Vagina (tissue), 2 donors: ENCODE measurements at regions not wholly inside any gene's neighbourhood (a gene's known extent, or its start where the extent isn't known, plus 50 kb on each side); places are given as distances from the start of the nearest gene placed in this dataset.

Experiments
- POLR2A ChIP-seq, 2 donors: fragments of 450-650 bp; IDR thresholded peaks; one replicate each; pipeline ENCODE4 v1.6.1; 2017; ENCODE audit warnings: antibody characterized with exemption in 2 of 2, mild to moderate bottlenecking in 2 of 2, moderate library complexity in 2 of 2
- POLR2AphosphoS5 ChIP-seq, 2 donors: sonication (generic); formaldehyde crosslinking; IDR thresholded peaks; one replicate each; pipeline ENCODE4 v1.9.0; 2017; ENCODE audit warnings: antibody characterized with exemption in 2 of 2, mild to moderate bottlenecking in 2 of 2, low read depth in 1 of 2; ENCODE audit not compliant: insufficient read depth in 1 of 2
- TF ChIP-seq, protein P1 (sequence below), 3 experiments: fragments of 450-650 bp in 2 of 3; fragments of 200-600 bp in 1 of 3; sonication (generic) in 1 of 3; IDR thresholded peaks; one replicate each; pipeline ENCODE4 v1.5.1; 2017 to 2019; ENCODE audit warnings: antibody characterized with exemption in 3 of 3, mild to moderate bottlenecking in 2 of 3, moderate library complexity in 2 of 3

DNA sequence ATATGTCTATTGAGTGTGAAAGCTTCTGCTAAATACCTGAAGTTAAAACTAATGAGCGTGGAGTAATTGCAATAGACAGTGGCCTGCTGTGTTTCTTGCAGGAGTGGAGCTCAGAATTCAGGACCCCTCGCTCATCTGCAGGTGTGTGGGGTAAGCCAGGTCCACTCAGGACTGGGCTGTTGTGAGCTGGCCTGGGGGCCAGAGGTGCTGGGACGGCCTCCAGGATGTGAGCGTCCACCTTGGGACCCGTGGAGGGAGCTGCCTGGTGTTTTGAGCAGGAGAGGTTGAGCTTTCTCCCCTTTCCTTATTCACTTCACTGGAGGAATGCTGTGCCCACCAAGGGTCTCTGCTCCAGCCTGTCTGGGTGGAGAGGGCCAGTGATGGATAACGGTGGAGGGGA is 681.2 kb downstream of the BRD1 start:
- TF ChIP-seq, protein P1, sequence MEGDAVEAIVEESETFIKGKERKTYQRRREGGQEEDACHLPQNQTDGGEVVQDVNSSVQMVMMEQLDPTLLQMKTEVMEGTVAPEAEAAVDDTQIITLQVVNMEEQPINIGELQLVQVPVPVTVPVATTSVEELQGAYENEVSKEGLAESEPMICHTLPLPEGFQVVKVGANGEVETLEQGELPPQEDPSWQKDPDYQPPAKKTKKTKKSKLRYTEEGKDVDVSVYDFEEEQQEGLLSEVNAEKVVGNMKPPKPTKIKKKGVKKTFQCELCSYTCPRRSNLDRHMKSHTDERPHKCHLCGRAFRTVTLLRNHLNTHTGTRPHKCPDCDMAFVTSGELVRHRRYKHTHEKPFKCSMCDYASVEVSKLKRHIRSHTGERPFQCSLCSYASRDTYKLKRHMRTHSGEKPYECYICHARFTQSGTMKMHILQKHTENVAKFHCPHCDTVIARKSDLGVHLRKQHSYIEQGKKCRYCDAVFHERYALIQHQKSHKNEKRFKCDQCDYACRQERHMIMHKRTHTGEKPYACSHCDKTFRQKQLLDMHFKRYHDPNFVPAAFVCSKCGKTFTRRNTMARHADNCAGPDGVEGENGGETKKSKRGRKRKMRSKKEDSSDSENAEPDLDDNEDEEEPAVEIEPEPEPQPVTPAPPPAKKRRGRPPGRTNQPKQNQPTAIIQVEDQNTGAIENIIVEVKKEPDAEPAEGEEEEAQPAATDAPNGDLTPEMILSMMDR (IDR thresholded peaks at IDR 0.05), result no peak
- TF ChIP-seq POLR2A (IDR thresholded peaks at IDR 0.05) (no peak), POLR2AphosphoS5 (IDR thresholded peaks at IDR 0.05; ENCODE audit: insufficient read depth in 1 of 2, low read depth in 1 of 2) (no peak)
